Endothelial cell of umbilical vein (primary cell): ENCODE measurements at regions not wholly inside any gene's neighbourhood (a gene's known extent, or its start where the extent isn't known, plus 50 kb on each side); places are given as distances from the start of the nearest gene placed in this dataset.

Experiments
- BruUV-seq: library from RNA; stranded (reverse); fragments of 400-500 nt; replicated peaks from 2 replicates; lab custom pipeline; 2021; lab: Mats Ljungman, UMichigan
- CTCF ChIA-PET: fragments of 300-600, 350-600 bp; sonication (Branson Sonifier 250); formaldehyde crosslinking; loops from one replicate; lab custom pipeline; 2021; ENCODE audit warnings: antibody characterized with exemption, inconsistent platforms; lab: Charles Lee
- POLR2A ChIA-PET: fragments of 300-600, 350-600 bp; sonication (Branson Sonifier 250); formaldehyde crosslinking; loops from one replicate; lab custom pipeline; 2021; ENCODE audit warnings: antibody characterized with exemption, inconsistent platforms; lab: Charles Lee
- DNase-seq: peaks from one replicate; pipeline ENCODE4 v3.0.0-alpha.2; 2011; ENCODE audit warnings: low read depth, low spot score
- FAIRE-seq: peaks from 2 replicates; lab custom pipeline; 2011; peaks lifted over from hg19 to GRCh38; lab: Jason Lieb, UNC
- H2AFZ ChIP-seq: 2 replicates; pipeline ENCODE4 v1.6.0; 2012; ENCODE audit warnings: low read depth, low read length, control low read depth, inconsistent platforms
- H3K27ac ChIP-seq: 2 replicates; pipeline ENCODE4 v1.5.1; 2011; ENCODE audit warnings: low read depth, mild to moderate bottlenecking, control low read depth, low read length, moderate library complexity; ENCODE audit not compliant: insufficient read depth
- H3K27me3 ChIP-seq, 2 experiments: 2 replicates each; pipeline versions ENCODE4 v1.6.0 to v1.6.1; 2011; ENCODE audit warnings: low read length in 2 of 2, mixed read lengths in 1 of 2; ENCODE audit not compliant: control insufficient read depth in 2 of 2, insufficient read depth in 2 of 2
- H3K36me3 ChIP-seq, 2 experiments: 2 replicates in 1 of 2; 3 replicates in 1 of 2; pipeline ENCODE4 v1.5.1; 2011; ENCODE audit warnings: low read length in 2 of 2, mild to moderate bottlenecking in 1 of 2, moderate library complexity in 1 of 2; ENCODE audit not compliant: control insufficient read depth in 2 of 2, insufficient read depth in 2 of 2; ENCODE audit errors: extremely low read depth in 1 of 2
- H3K4me1 ChIP-seq: 3 replicates; pipeline ENCODE4 v1.5.1; 2011; ENCODE audit warnings: mild to moderate bottlenecking, low read length; ENCODE audit not compliant: control insufficient read depth, insufficient read depth; ENCODE audit errors: extremely low read depth
- H3K4me2 ChIP-seq: 2 replicates; pipeline ENCODE4 v1.6.1; 2011; ENCODE audit warnings: low read length, control low read depth, mixed read lengths; ENCODE audit not compliant: insufficient read depth
- H3K4me3 ChIP-seq, 3 experiments: fragments of 200-600 bp in 1 of 3; sonication (generic), shearing (Covaris generic) in 1 of 3; replicated peaks in 1 of 3; 2 replicates each; pipeline ENCODE4 v1.5.1; 2011 to 2016; ENCODE audit warnings: control low read depth in 3 of 3, low read length in 3 of 3, mild to moderate bottlenecking in 2 of 3, inconsistent platforms in 1 of 3, low read depth in 1 of 3, moderate library complexity in 1 of 3; ENCODE audit not compliant: insufficient read depth in 1 of 3
- H3K79me2 ChIP-seq: 2 replicates; pipeline ENCODE4 v1.6.0; 2012; ENCODE audit warnings: low read length, inconsistent platforms; ENCODE audit not compliant: control insufficient read depth, insufficient read depth
- H3K9ac ChIP-seq: replicated peaks from 2 replicates; pipeline ENCODE3; 2011; ENCODE audit warnings: low read length, control low read depth; ENCODE audit not compliant: insufficient read depth; ENCODE audit errors: extremely low read depth
- H3K9me1 ChIP-seq: replicated peaks from 3 replicates; pipeline ENCODE4 v1.6.0; 2011; ENCODE audit warnings: mild to moderate bottlenecking, low read length; ENCODE audit not compliant: control insufficient read depth, insufficient read depth; ENCODE audit errors: extremely low read depth
- H3K9me3 ChIP-seq: replicated peaks from 2 replicates; pipeline ENCODE4 v1.5.1; 2012; ENCODE audit warnings: low read length, inconsistent platforms; ENCODE audit not compliant: control insufficient read depth, insufficient read depth
- H4K20me1 ChIP-seq: replicated peaks from 2 replicates; pipeline ENCODE3; 2011; ENCODE audit warnings: mild to moderate bottlenecking, low read length; ENCODE audit not compliant: control insufficient read depth, insufficient read depth; ENCODE audit errors: extremely low read depth
- CTCF ChIP-seq, 2 donors: IDR thresholded peaks; 1 replicate in 1 of 2; 2 replicates in 1 of 2; pipeline ENCODE4 v1.5.1; 2011; ENCODE audit warnings: low read length in 2 of 2, mild to moderate bottlenecking in 2 of 2, moderate library complexity in 2 of 2, control low read depth in 1 of 2, inconsistent platforms in 1 of 2, low read depth in 1 of 2; ENCODE audit not compliant: insufficient read depth in 1 of 2; ENCODE audit errors: extremely low read depth in 1 of 2
- EZH2 ChIP-seq: IDR thresholded peaks from 2 replicates; pipeline ENCODE4 v1.6.1; 2012; ENCODE audit warnings: borderline replicate concordance, low read depth, mild to moderate bottlenecking, moderate library complexity, low read length, inconsistent platforms; ENCODE audit not compliant: severe bottlenecking
- FOS ChIP-seq: IDR thresholded peaks from 2 replicates; pipeline ENCODE4 v1.6.1; 2011; ENCODE audit warnings: mild to moderate bottlenecking, low read length, moderate library complexity, borderline replicate concordance; ENCODE audit not compliant: insufficient read depth
- GATA2 ChIP-seq: IDR thresholded peaks from 2 replicates; pipeline ENCODE4 v1.7.0; 2011; ENCODE audit warnings: low read depth, mild to moderate bottlenecking, moderate library complexity, mixed read lengths, low read length; ENCODE audit not compliant: insufficient read length, insufficient read depth
- JUN ChIP-seq: IDR thresholded peaks from 2 replicates; pipeline ENCODE4 v1.6.1; 2011; ENCODE audit warnings: borderline replicate concordance, low read depth; ENCODE audit not compliant: insufficient read length, insufficient read depth
- MAX ChIP-seq: IDR thresholded peaks from 2 replicates; pipeline ENCODE4 v1.6.1; 2011; ENCODE audit not compliant: insufficient read depth, insufficient read length
- MYC ChIP-seq: IDR thresholded peaks from one replicate; pipeline ENCODE4 v1.6.1; 2011; ENCODE audit warnings: mild to moderate bottlenecking, low read depth, low read length
- POLR2A ChIP-seq: IDR thresholded peaks from 2 replicates; pipeline ENCODE4 v1.6.1; 2012; ENCODE audit warnings: low read depth, mild to moderate bottlenecking, control low read depth, low read length
- POLR2AphosphoS5 ChIP-seq: IDR thresholded peaks from 2 replicates; pipeline ENCODE4 v1.6.1; 2012; ENCODE audit warnings: low read depth, mild to moderate bottlenecking, control low read depth, low read length, moderate library complexity; ENCODE audit not compliant: insufficient read depth
- dilution Hi-C: fragments of 300-500 bp; cut with MboI; formaldehyde crosslinking; loops from one replicate; pipeline ENCODE4 v1.15.0; 2019; ENCODE audit warnings: low sequenced_read_pairs; ENCODE audit not compliant: extremely low pct_ligation_motif_present
- intact Hi-C: fragments of 100-400 bp; cut with micrococcal nuclease; formaldehyde crosslinking; loops from one replicate; pipeline ENCODE4 v1.10.0; 2022

- TF ChIP-seq JUN (no peak), MYC (no peak), FOS (no peak), EZH2 (no peak), GATA2 (no peak), POLR2A (no peak), MAX (no peak), CTCF (IDR thresholded peaks at IDR 0.05; ENCODE audit: extremely low read depth in 1 of 2, insufficient read depth in 1 of 2, low read depth in 1 of 2, low read length in 2 of 2) (no peak), POLR2AphosphoS5 (no peak)
- DNase-seq (no peak), FAIRE-seq (no peak)
- dilution Hi-C loops = no loop called here
- Histone ChIP-seq H3K27me3 (no peaks in the 10 kb centered on the region), H3K4me1 (no peaks in the 10 kb centered on the region), H2AFZ (no peak overlapping the region), H3K4me3 (no peak overlapping the region), H3K4me2 (no peak overlapping the region), H3K79me2 (no peaks in the 10 kb centered on the region), H3K36me3 (no peaks in the 10 kb centered on the region), H3K27ac (no peak overlapping the region), H3K9me3 (no peaks in the 10 kb centered on the region), H4K20me1 (no peaks in the 10 kb centered on the region), H3K9me1 (no peaks in the 10 kb centered on the region), H3K9ac (no peak overlapping the region)
- ChIA-PET CTCF (no interaction called here), POLR2A (no interaction called here)
- no TSS peak for BruUV-seq
- intact Hi-C loops = loop anchor here (5.0 kb wide), 1 partner anchor 578 kb away; no protein-coding TSS in a partner anchor
Observed at GRCh38 chrX:99798936-99799335, 611.1 kb downstream of the PCDH19 start.
